Liver (tissue), 7 donors: ENCODE measurements at regions not wholly inside any gene's neighbourhood (a gene's known extent, or its start where the extent isn't known, plus 50 kb on each side); places are given as distances from the start of the nearest gene placed in this dataset.

Experiments used
- DNase-seq: peaks from one replicate; pipeline ENCODE4 v3.0.0-alpha.2; 2017; ENCODE audit warnings: low spot score
- H3K27ac ChIP-seq, 2 donors: one replicate each; pipeline ENCODE4 v1.7.0; 2013; ENCODE audit warnings: inconsistent platforms in 2 of 2, low read length in 2 of 2, control low read depth in 1 of 2, low read depth in 1 of 2, mild to moderate bottlenecking in 1 of 2
- H3K27me3 ChIP-seq, 4 donors: one replicate each; pipeline versions ENCODE4 v1.6.1 to v1.7.0; 2013; ENCODE audit warnings: low read length in 3 of 4, inconsistent platforms in 1 of 4, mild to moderate bottlenecking in 1 of 4, moderate library complexity in 1 of 4; ENCODE audit not compliant: control insufficient read depth in 4 of 4, insufficient read depth in 4 of 4
- H3K36me3 ChIP-seq, 4 donors: one replicate each; pipeline versions ENCODE4 v1.6.1 to v1.7.0; 2013; ENCODE audit warnings: low read length in 3 of 4, mild to moderate bottlenecking in 3 of 4, low read depth in 1 of 4, moderate library complexity in 1 of 4; ENCODE audit not compliant: control insufficient read depth in 4 of 4, insufficient read depth in 3 of 4
- H3K4me1 ChIP-seq, 4 donors: one replicate each; pipeline versions ENCODE4 v1.6.1 to v1.7.0; 2013; ENCODE audit warnings: low read length in 3 of 4, mild to moderate bottlenecking in 3 of 4, moderate library complexity in 1 of 4; ENCODE audit not compliant: control insufficient read depth in 4 of 4, insufficient read depth in 4 of 4
- H3K4me3 ChIP-seq, 3 donors: one replicate each; pipeline versions ENCODE4 v1.6.1 to v1.7.0; 2013; ENCODE audit warnings: low read length in 3 of 3, control low read depth in 1 of 3, low read depth in 1 of 3, mild to moderate bottlenecking in 1 of 3
- H3K9ac ChIP-seq, 2 donors: one replicate each; pipeline ENCODE4 v1.7.0; 2013; ENCODE audit warnings: low read length in 2 of 2, mild to moderate bottlenecking in 2 of 2, moderate library complexity in 2 of 2, control low read depth in 1 of 2, low read depth in 1 of 2
- H3K9me3 ChIP-seq, 4 donors: one replicate each; pipeline versions ENCODE4 v1.6.1 to v1.7.0; 2013; ENCODE audit warnings: low read length in 3 of 4; ENCODE audit not compliant: control insufficient read depth in 4 of 4
- EGR1 ChIP-seq, 2 donors: IDR thresholded peaks; 2 replicates each; pipeline ENCODE4 v1.6.1; 2016 to 2018; ENCODE audit warnings: antibody characterized with exemption in 2 of 2, low read depth in 2 of 2
- FOXA1 ChIP-seq: IDR thresholded peaks from 2 replicates; pipeline ENCODE4 v1.6.1; 2016; ENCODE audit warnings: antibody characterized with exemption
- GABPA ChIP-seq, 2 donors: IDR thresholded peaks in 1 of 2; conservative IDR thresholded peaks in 1 of 2; 2 replicates each; pipeline ENCODE4 v1.6.1; 2016; ENCODE audit warnings: antibody characterized with exemption in 2 of 2, mild to moderate bottlenecking in 1 of 2, moderate library complexity in 1 of 2
- HNF4A ChIP-seq, 2 donors: conservative IDR thresholded peaks; 2 replicates each; pipeline ENCODE4 v1.6.1; 2016; ENCODE audit warnings: antibody characterized with exemption in 2 of 2, mild to moderate bottlenecking in 2 of 2
- JUND ChIP-seq, 2 donors: IDR thresholded peaks; 2 replicates each; pipeline ENCODE4 v1.6.1; 2016; ENCODE audit warnings: antibody characterized with exemption in 2 of 2
- NR2F2 ChIP-seq: IDR thresholded peaks from 2 replicates; pipeline ENCODE4 v1.6.1; 2016; ENCODE audit warnings: antibody characterized with exemption
- RXRA ChIP-seq, 2 donors: IDR thresholded peaks; 2 replicates each; pipeline ENCODE4 v1.6.1; 2017 to 2018; ENCODE audit warnings: antibody characterized with exemption in 2 of 2, mild to moderate bottlenecking in 1 of 2
- SP1 ChIP-seq: IDR thresholded peaks from 2 replicates; pipeline ENCODE4 v1.6.1; 2018; ENCODE audit warnings: antibody characterized with exemption, mild to moderate bottlenecking
- TAF1 ChIP-seq: conservative IDR thresholded peaks from 2 replicates; pipeline ENCODE4 v1.6.1; 2016; ENCODE audit warnings: antibody characterized with exemption, mild to moderate bottlenecking
- WGBS: extraction: QIAGEN DNeasy Blood & Tissue Kit; methylation state at CpG from one replicate; pipeline ENCODE4 v1.1.7; 2013; 5-methylcytosine and 5-hydroxymethylcytosine counted together
- TF ChIP-seq, protein P1 (sequence below): IDR thresholded peaks from 2 replicates; pipeline ENCODE4 v1.6.1; 2016; ENCODE audit warnings: antibody characterized with exemption
- TF ChIP-seq, protein P2 (sequence below): IDR thresholded peaks from 2 replicates; pipeline ENCODE4 v1.6.1; 2016; ENCODE audit warnings: antibody characterized with exemption, mild to moderate bottlenecking
- TF ChIP-seq, protein P3 (sequence below): IDR thresholded peaks from 2 replicates; pipeline ENCODE4 v1.6.1; 2016; ENCODE audit warnings: antibody characterized with exemption
- donor health status: healthy.
- donor health status: healthy.
- donor health status: healthy.
- donor health status: healthy.

DNA sequence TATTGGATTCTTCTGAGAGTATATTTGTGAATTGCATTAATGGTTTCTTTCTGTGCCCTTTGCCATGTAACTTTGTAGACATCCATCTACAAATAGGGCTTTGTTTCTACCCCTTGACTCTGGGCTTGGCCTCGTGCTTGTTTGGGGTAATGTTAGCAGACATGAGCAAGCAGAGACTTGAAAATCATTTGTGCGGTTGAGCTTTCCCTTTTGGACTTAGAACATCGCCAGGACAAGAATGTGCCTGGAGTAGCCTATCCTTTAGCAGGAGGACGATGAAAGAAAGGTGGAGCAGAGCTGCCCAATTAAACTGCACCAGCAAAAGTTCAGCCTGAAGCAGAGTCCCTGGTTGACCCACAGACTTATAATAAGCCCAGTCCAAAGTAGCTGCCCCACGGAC is 785.9 kb downstream of the EPHA4 start (continued):
- TF ChIP-seq, protein P1, sequence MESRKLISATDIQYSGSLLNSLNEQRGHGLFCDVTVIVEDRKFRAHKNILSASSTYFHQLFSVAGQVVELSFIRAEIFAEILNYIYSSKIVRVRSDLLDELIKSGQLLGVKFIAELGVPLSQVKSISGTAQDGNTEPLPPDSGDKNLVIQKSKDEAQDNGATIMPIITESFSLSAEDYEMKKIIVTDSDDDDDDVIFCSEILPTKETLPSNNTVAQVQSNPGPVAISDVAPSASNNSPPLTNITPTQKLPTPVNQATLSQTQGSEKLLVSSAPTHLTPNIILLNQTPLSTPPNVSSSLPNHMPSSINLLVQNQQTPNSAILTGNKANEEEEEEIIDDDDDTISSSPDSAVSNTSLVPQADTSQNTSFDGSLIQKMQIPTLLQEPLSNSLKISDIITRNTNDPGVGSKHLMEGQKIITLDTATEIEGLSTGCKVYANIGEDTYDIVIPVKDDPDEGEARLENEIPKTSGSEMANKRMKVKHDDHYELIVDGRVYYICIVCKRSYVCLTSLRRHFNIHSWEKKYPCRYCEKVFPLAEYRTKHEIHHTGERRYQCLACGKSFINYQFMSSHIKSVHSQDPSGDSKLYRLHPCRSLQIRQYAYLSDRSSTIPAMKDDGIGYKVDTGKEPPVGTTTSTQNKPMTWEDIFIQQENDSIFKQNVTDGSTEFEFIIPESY: no peak
- TF ChIP-seq RXRA (IDR thresholded peaks at IDR 0.05) (no peak), JUND (IDR thresholded peaks at IDR 0.05) (no peak), NR2F2 (no peak), SP1 (no peak), EGR1 (IDR thresholded peaks at IDR 0.05; ENCODE audit: low read depth in 2 of 2) (no peak), FOXA1 (no peak)

DNA sequence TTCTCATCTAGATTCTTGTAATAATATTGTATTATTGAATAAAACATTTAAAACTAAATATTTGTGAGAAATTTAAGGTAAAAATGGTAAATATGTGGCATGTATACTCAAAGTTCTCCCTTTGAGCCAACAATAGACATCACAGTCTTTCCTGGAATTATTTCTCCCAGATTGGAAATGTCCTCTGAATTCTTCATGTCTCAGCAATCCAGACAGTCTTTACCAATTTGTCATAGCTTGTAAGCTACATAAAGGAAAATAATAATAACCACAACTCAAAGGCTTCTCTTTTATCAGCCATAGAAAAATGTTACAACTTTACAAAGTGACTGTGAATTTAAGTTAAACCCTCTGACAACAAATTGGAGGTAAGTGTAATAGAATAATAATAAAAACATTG is 784.9 kb downstream of the EPHA4 start:
- DNase-seq: no peak
- Histone ChIP-seq H3K27ac (no peak overlapping the region), H3K4me1 (no peaks in the 10 kb centered on the region), H3K27me3 (no peaks in the 10 kb centered on the region), H3K9ac (no peak overlapping the region), H3K4me3 (no peak overlapping the region), H3K36me3 (no peaks in the 10 kb centered on the region), H3K9me3 (no peaks in the 10 kb centered on the region)
- TF ChIP-seq TAF1 (no peak), HNF4A (conservative IDR thresholded peaks at IDR 0.05) (no peak), GABPA (IDR thresholded peaks at IDR 0.05 in 1 of 2, conservative IDR thresholded peaks at IDR 0.05 in 1 of 2) (no peak), FOXA1 (no peak), JUND (IDR thresholded peaks at IDR 0.05) (no peak)

DNA sequence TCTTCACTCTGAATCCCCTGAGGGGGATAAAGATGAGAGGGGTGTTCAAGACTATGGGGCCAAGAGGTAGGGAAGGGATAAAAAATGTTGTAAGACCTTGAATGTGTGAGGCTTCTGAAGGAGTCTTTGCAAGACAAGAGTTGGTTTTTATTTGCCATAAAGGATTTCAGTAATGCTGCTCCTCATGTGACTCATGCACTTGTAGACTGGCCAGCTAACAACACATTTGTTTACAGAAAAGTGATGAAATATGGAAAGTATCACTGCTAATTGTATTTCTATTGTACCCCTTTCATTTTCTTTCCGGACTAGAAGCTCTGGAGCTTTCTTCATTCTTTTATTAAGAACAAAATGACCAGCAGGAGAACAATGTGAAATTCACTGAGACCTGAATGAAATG is 782.1 kb downstream of the EPHA4 start:
- Histone ChIP-seq H3K27ac (no peak overlapping the region), H3K4me3 (no peak overlapping the region), H3K4me1 (no peaks in the 10 kb centered on the region), H3K9ac (no peak overlapping the region), H3K36me3 (no peaks in the 10 kb centered on the region), H3K9me3 (no peaks in the 10 kb centered on the region), H3K27me3 (no peaks in the 10 kb centered on the region)
- 68% methylated on average over 1 of the region's 1 CpG for WGBS
- no peak for DNase-seq
- no peak for TF ChIP-seq NR2F2
- TF ChIP-seq, protein P2, sequence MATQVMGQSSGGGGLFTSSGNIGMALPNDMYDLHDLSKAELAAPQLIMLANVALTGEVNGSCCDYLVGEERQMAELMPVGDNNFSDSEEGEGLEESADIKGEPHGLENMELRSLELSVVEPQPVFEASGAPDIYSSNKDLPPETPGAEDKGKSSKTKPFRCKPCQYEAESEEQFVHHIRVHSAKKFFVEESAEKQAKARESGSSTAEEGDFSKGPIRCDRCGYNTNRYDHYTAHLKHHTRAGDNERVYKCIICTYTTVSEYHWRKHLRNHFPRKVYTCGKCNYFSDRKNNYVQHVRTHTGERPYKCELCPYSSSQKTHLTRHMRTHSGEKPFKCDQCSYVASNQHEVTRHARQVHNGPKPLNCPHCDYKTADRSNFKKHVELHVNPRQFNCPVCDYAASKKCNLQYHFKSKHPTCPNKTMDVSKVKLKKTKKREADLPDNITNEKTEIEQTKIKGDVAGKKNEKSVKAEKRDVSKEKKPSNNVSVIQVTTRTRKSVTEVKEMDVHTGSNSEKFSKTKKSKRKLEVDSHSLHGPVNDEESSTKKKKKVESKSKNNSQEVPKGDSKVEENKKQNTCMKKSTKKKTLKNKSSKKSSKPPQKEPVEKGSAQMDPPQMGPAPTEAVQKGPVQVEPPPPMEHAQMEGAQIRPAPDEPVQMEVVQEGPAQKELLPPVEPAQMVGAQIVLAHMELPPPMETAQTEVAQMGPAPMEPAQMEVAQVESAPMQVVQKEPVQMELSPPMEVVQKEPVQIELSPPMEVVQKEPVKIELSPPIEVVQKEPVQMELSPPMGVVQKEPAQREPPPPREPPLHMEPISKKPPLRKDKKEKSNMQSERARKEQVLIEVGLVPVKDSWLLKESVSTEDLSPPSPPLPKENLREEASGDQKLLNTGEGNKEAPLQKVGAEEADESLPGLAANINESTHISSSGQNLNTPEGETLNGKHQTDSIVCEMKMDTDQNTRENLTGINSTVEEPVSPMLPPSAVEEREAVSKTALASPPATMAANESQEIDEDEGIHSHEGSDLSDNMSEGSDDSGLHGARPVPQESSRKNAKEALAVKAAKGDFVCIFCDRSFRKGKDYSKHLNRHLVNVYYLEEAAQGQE: no peak
- no peak for TF ChIP-seq JUND (IDR thresholded peaks at IDR 0.05)
- TF ChIP-seq, protein P3, sequence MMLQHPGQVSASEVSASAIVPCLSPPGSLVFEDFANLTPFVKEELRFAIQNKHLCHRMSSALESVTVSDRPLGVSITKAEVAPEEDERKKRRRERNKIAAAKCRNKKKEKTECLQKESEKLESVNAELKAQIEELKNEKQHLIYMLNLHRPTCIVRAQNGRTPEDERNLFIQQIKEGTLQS: no peak
- TF ChIP-seq TAF1: no peak
- TF ChIP-seq FOXA1: no peak
